ENCODE measurements at regions not wholly inside any gene's neighbourhood (a gene's known extent, or its start where the extent isn't known, plus 50 kb on each side); places are given as distances from the start of the nearest gene placed in this dataset.
"Not testable (repeated sequence)": the region's sequence is repeated elsewhere in the genome, so short reads cannot be mapped to it uniquely, and the experiment has no call there.

GRCh38 chr21:41571938-41572510 is 64.1 kb upstream of the TMPRSS2 start:
- Mint-ChIP-seq H3K27me3 (peaks cover 8% of the 10 kb centered on the region), H3K9me3 (ENCODE audit: low read depth) (peaks cover 11% of the 10 kb centered on the region), H3K4me1 (ENCODE audit: low read depth) (no peaks in the 10 kb centered on the region), H3K27ac (no peak overlapping the region), H3K36me3 (peaks cover 2% of the 10 kb centered on the region), H3K4me3 (no peak overlapping the region)

GRCh38 chr21:41570791-41571355 is 62.9 kb upstream of the TMPRSS2 start:
- Mint-ChIP-seq H3K4me3 (no peak overlapping the region), H3K9me3 (ENCODE audit: low read depth) (peaks cover 11% of the 10 kb centered on the region), H3K27me3 (peaks cover 12% of the 10 kb centered on the region), H3K36me3 (peaks cover 2% of the 10 kb centered on the region), H3K4me1 (ENCODE audit: low read depth) (no peaks in the 10 kb centered on the region), H3K27ac (no peak overlapping the region)

GRCh38 chr21:41568606-41569385 is 60.8 kb upstream of the TMPRSS2 start:
- Mint-ChIP-seq H3K27ac (no peak overlapping the region), H3K9me3 (ENCODE audit: low read depth) (peaks cover 6% of the 10 kb centered on the region), H3K4me3 (no peak overlapping the region), H3K27me3 (peaks cover 9% of the 10 kb centered on the region), H3K4me1 (ENCODE audit: low read depth) (peaks cover 2% of the 10 kb centered on the region), H3K36me3 (peaks cover 2% of the 10 kb centered on the region)

- Mint-ChIP-seq H3K4me3 (no peak overlapping the region), H3K4me1 (ENCODE audit: low read depth) (peaks cover 2% of the 10 kb centered on the region), H3K27ac (no peak overlapping the region)
Measured at GRCh38 chr21:41567901-41568510, 60.0 kb upstream of the TMPRSS2 start.

GRCh38 chr21:41567237-41567636 is 59.3 kb upstream of the TMPRSS2 start:
- not testable (repeated sequence) for H3K4me1 Mint-ChIP-seq (ENCODE audit: low read depth); H3K4me3 Mint-ChIP-seq; H3K27me3 Mint-ChIP-seq; H3K27ac Mint-ChIP-seq; H3K9me3 Mint-ChIP-seq (ENCODE audit: low read depth); H3K36me3 Mint-ChIP-seq

More at GRCh38 chr21:41567901-41568510, 60.0 kb upstream of the TMPRSS2 start:
- Mint-ChIP-seq H3K9me3 (ENCODE audit: low read depth) (peaks cover 6% of the 10 kb centered on the region), H3K27me3 (peaks cover 9% of the 10 kb centered on the region), H3K36me3 (peaks cover 2% of the 10 kb centered on the region)

GRCh38 chr21:41566500-41567014 is 58.6 kb upstream of the TMPRSS2 start:
- Mint-ChIP-seq H3K27ac (no peak overlapping the region), H3K36me3 (no peaks in the 10 kb centered on the region), H3K9me3 (ENCODE audit: low read depth) (peaks cover 3% of the 10 kb centered on the region), H3K27me3 (peaks cover 12% of the 10 kb centered on the region), H3K4me3 (no peak overlapping the region), H3K4me1 (ENCODE audit: low read depth) (peaks cover 2% of the 10 kb centered on the region)

GRCh38 chr21:41565550-41565949 is 57.6 kb upstream of the TMPRSS2 start:
- H3K36me3 Mint-ChIP-seq = no peaks in the 10 kb centered on the region
- peaks cover 13% of the 10 kb centered on the region for H3K27me3 Mint-ChIP-seq
- H3K9me3 Mint-ChIP-seq (ENCODE audit: low read depth) = no peaks in the 10 kb centered on the region
- H3K4me3 Mint-ChIP-seq = no peak overlapping the region
- no peak overlapping the region for H3K27ac Mint-ChIP-seq
- peaks cover 2% of the 10 kb centered on the region for H3K4me1 Mint-ChIP-seq (ENCODE audit: low read depth)

GRCh38 chr21:41564871-41565274 is 56.9 kb upstream of the TMPRSS2 start:
- Mint-ChIP-seq H3K4me1 (ENCODE audit: low read depth) (peaks cover 2% of the 10 kb centered on the region), H3K4me3 (no peak overlapping the region), H3K9me3 (ENCODE audit: low read depth) (no peaks in the 10 kb centered on the region), H3K36me3 (no peaks in the 10 kb centered on the region), H3K27ac (peak overlapping the region; percentile 16), H3K27me3 (peaks cover 13% of the 10 kb centered on the region)

- Mint-ChIP-seq H3K4me1 (ENCODE audit: low read depth) (peaks cover 2% of the 10 kb centered on the region), H3K9me3 (ENCODE audit: low read depth) (no peaks in the 10 kb centered on the region), H3K27me3 (peaks cover 9% of the 10 kb centered on the region), H3K27ac (no peak overlapping the region), H3K36me3 (no peaks in the 10 kb centered on the region), H3K4me3 (no peak overlapping the region)
Measured at GRCh38 chr21:41562101-41563000, 54.4 kb upstream of the TMPRSS2 start.

- H3K27me3 Mint-ChIP-seq = peaks cover 13% of the 10 kb centered on the region
- peaks cover 2% of the 10 kb centered on the region for H3K4me1 Mint-ChIP-seq (ENCODE audit: low read depth)
- no peaks in the 10 kb centered on the region for H3K9me3 Mint-ChIP-seq (ENCODE audit: low read depth)
- H3K36me3 Mint-ChIP-seq = no peaks in the 10 kb centered on the region
- H3K4me3 Mint-ChIP-seq = no peak overlapping the region
- H3K27ac Mint-ChIP-seq = no peak overlapping the region
Measured at GRCh38 chr21:41561701-41562100, 53.7 kb upstream of the TMPRSS2 start.

GRCh38 chr21:41560661-41561158 is 52.8 kb upstream of the TMPRSS2 start:
- peaks cover 12% of the 10 kb centered on the region for H3K27me3 Mint-ChIP-seq
- peaks cover 2% of the 10 kb centered on the region for H3K4me1 Mint-ChIP-seq (ENCODE audit: low read depth)
- no peaks in the 10 kb centered on the region for H3K36me3 Mint-ChIP-seq
- H3K4me3 Mint-ChIP-seq = no peak overlapping the region
- H3K27ac Mint-ChIP-seq = no peak overlapping the region
- no peaks in the 10 kb centered on the region for H3K9me3 Mint-ChIP-seq (ENCODE audit: low read depth)

- Mint-ChIP-seq H3K27ac (no peak overlapping the region), H3K4me1 (ENCODE audit: low read depth) (no peaks in the 10 kb centered on the region), H3K9me3 (ENCODE audit: low read depth) (no peaks in the 10 kb centered on the region), H3K4me3 (no peak overlapping the region), H3K36me3 (no peaks in the 10 kb centered on the region), H3K27me3 (peaks cover 10% of the 10 kb centered on the region)
Measured at GRCh38 chr21:41559658-41560631, 52.0 kb upstream of the TMPRSS2 start.

GRCh38 chr21:41558842-41559241 is 50.9 kb upstream of the TMPRSS2 start:
- H3K27me3 Mint-ChIP-seq = peaks cover 10% of the 10 kb centered on the region
- H3K4me3 Mint-ChIP-seq = no peak overlapping the region
- no peak overlapping the region for H3K27ac Mint-ChIP-seq
- no peaks in the 10 kb centered on the region for H3K36me3 Mint-ChIP-seq
- H3K9me3 Mint-ChIP-seq (ENCODE audit: low read depth) = no peaks in the 10 kb centered on the region
- H3K4me1 Mint-ChIP-seq (ENCODE audit: low read depth) = no peaks in the 10 kb centered on the region
